ENCODE measurements at regions not wholly inside any gene's neighbourhood (a gene's known extent, or its start where the extent isn't known, plus 50 kb on each side); places are given as distances from the start of the nearest gene placed in this dataset.

GRCh38 chr2:194739217-194739616 is 917.8 kb upstream of the SLC39A10 start (continued):
- TF ChIP-seq USF2 (CRISPR knock-in tag; IDR thresholded peaks at IDR 0.05) = no peak

- DNase-seq (ENCODE audit: low spot score) (no peak), ATAC-seq (no peak)
- TF ChIP-seq NFATC4 (CRISPR knock-in tag; IDR thresholded peaks at IDR 0.05) (no peak), GTF2I (CRISPR knock-in tag; conservative IDR thresholded peaks at IDR 0.05) (no peak), ZNF396 (CRISPR knock-in tag; IDR thresholded peaks at IDR 0.05; ENCODE audit: borderline replicate concordance) (no peak), TCF7 (CRISPR knock-in tag; IDR thresholded peaks at IDR 0.05; ENCODE audit: low read depth) (no peak), NFYB (CRISPR knock-in tag; conservative IDR thresholded peaks at IDR 0.05; ENCODE audit: low read depth) (no peak), JAZF1 (CRISPR knock-in tag; IDR thresholded peaks at IDR 0.05) (no peak), SP1 (CRISPR knock-in tag; conservative IDR thresholded peaks at IDR 0.05) (no peak), SMAD4 (CRISPR knock-in tag; IDR thresholded peaks at IDR 0.05) (no peak), PRDM15 (CRISPR knock-in tag; IDR thresholded peaks at IDR 0.05) (no peak), GABPB1 (CRISPR knock-in tag; IDR thresholded peaks at IDR 0.05) (no peak), ZNF425 (CRISPR knock-in tag; conservative IDR thresholded peaks at IDR 0.05) (no peak), ZBTB43 (CRISPR knock-in tag; IDR thresholded peaks at IDR 0.05) (no peak), ATF1 (CRISPR knock-in tag; IDR thresholded peaks at IDR 0.05) (no peak), ZSCAN18 (CRISPR knock-in tag; IDR thresholded peaks at IDR 0.05) (no peak)
- H3K4me1 Mint-ChIP-seq = no peaks in the 10 kb centered on the region
- H3K4me3 Mint-ChIP-seq = no peak overlapping the region
- H3K27ac Mint-ChIP-seq = no peak overlapping the region
- ChIA-PET POLR2A (interaction anchor here (0.6 kb wide), 1 partner anchor 483 kb away, joined by 3 read pairs; no protein-coding TSS in a partner anchor), CTCF (no interaction called here)
- peaks cover 20% of the 10 kb centered on the region for H3K9me3 Mint-ChIP-seq
- no peaks in the 10 kb centered on the region for H3K27me3 Mint-ChIP-seq (ENCODE audit: low read depth)
- no peaks in the 10 kb centered on the region for H3K36me3 Mint-ChIP-seq
Observed at GRCh38 chr2:194735837-194736542, 921.0 kb upstream of the SLC39A10 start.

Data from WTC11 (cell line).